IPS DF 6.9 (cell line): ENCODE measurements at regions not wholly inside any gene's neighbourhood (a gene's known extent, or its start where the extent isn't known, plus 50 kb on each side); places are given as distances from the start of the nearest gene placed in this dataset.

Source experiments
- DNase-seq: peaks from one replicate; pipeline ENCODE4 v3.0.0-alpha.2; 2013; ENCODE audit warnings: low read depth, low spot score
- H3K27ac ChIP-seq: one replicate; pipeline ENCODE4 v1.5.1; 2013; ENCODE audit warnings: low read length, control low read depth
- H3K27me3 ChIP-seq: 2 replicates; pipeline ENCODE4 v1.6.1; 2013; ENCODE audit warnings: mild to moderate bottlenecking, low read length; ENCODE audit not compliant: control insufficient read depth, insufficient read depth
- H3K36me3 ChIP-seq: 2 replicates; pipeline ENCODE4 v1.6.1; 2013; ENCODE audit warnings: low read length; ENCODE audit not compliant: control insufficient read depth, insufficient read depth
- H3K4me1 ChIP-seq: 2 replicates; pipeline ENCODE4 v1.6.1; 2013; ENCODE audit warnings: low read length; ENCODE audit not compliant: control insufficient read depth, insufficient read depth
- H3K4me3 ChIP-seq: 2 replicates; pipeline ENCODE4 v1.5.1; 2013; ENCODE audit warnings: mild to moderate bottlenecking, low read length
- H3K9me3 ChIP-seq: 2 replicates; pipeline ENCODE4 v1.6.1; 2013; ENCODE audit warnings: low read length, inconsistent platforms; ENCODE audit not compliant: control insufficient read depth, insufficient read depth
- WGBS: extraction: QIAGEN DNeasy Blood & Tissue Kit; methylation state at CpG from one replicate; pipeline ENCODE4 v1.1.7; 2013; ENCODE audit warnings: mixed read lengths, missing lambda C conversion rate; ENCODE audit not compliant: insufficient read length, insufficient coverage; 5-methylcytosine and 5-hydroxymethylcytosine counted together

- no peaks in the 10 kb centered on the region for H3K4me1 ChIP-seq
- no peaks in the 10 kb centered on the region for H3K27me3 ChIP-seq
- WGBS: no CpG with 5 or more reads among the region's 2 CpGs
- H3K27ac ChIP-seq: no peak overlapping the region
- no peak overlapping the region for H3K4me3 ChIP-seq
- DNase-seq: no peak
- no peaks in the 10 kb centered on the region for H3K9me3 ChIP-seq
- no peaks in the 10 kb centered on the region for H3K36me3 ChIP-seq
Observed at GRCh38 chr20:52688345-52688744, 283.8 kb upstream of the TSHZ2 start.

- no peaks in the 10 kb centered on the region for H3K27me3 ChIP-seq
- no CpG with 5 or more reads among the region's 5 CpGs for WGBS
Observed at GRCh38 chr20:52684905-52685304, 287.3 kb upstream of the TSHZ2 start.

GRCh38 chr20:52684176-52684575 lies 288.0 kb upstream of the TSHZ2 start:
- Histone ChIP-seq H3K4me3 (no peak overlapping the region), H3K9me3 (no peaks in the 10 kb centered on the region), H3K27ac (no peak overlapping the region), H3K4me1 (no peaks in the 10 kb centered on the region), H3K27me3 (no peaks in the 10 kb centered on the region), H3K36me3 (no peaks in the 10 kb centered on the region)
- WGBS: no CpG with 5 or more reads among the region's 14 CpGs
- DNase-seq: no peak

More at GRCh38 chr20:52684905-52685304, 287.3 kb upstream of the TSHZ2 start:
- no peaks in the 10 kb centered on the region for H3K4me1 ChIP-seq
- H3K4me3 ChIP-seq: no peak overlapping the region
- H3K27ac ChIP-seq: no peak overlapping the region
- no peaks in the 10 kb centered on the region for H3K9me3 ChIP-seq
- no peaks in the 10 kb centered on the region for H3K36me3 ChIP-seq
- DNase-seq: no peak

- DNase-seq: no peak
- no peaks in the 10 kb centered on the region for H3K4me1 ChIP-seq
- no peak overlapping the region for H3K27ac ChIP-seq
- H3K36me3 ChIP-seq: no peaks in the 10 kb centered on the region
- no peaks in the 10 kb centered on the region for H3K27me3 ChIP-seq
- no peaks in the 10 kb centered on the region for H3K9me3 ChIP-seq
- WGBS: no CpG with 5 or more reads among the region's 5 CpGs
- H3K4me3 ChIP-seq: no peak overlapping the region
Observed at GRCh38 chr20:52683761-52684160, 288.4 kb upstream of the TSHZ2 start.

- H3K27ac ChIP-seq: no peak overlapping the region
- no peaks in the 10 kb centered on the region for H3K27me3 ChIP-seq
- no peaks in the 10 kb centered on the region for H3K9me3 ChIP-seq
- no peak overlapping the region for H3K4me3 ChIP-seq
- WGBS: no CpG with 5 or more reads among the region's 1 CpG
- H3K36me3 ChIP-seq: no peaks in the 10 kb centered on the region
- no peaks in the 10 kb centered on the region for H3K4me1 ChIP-seq
- DNase-seq: no peak
Observed at GRCh38 chr20:52682237-52682636, 289.9 kb upstream of the TSHZ2 start.

- no CpG with 5 or more reads among the region's 6 CpGs for WGBS
- DNase-seq: no peak
- H3K9me3 ChIP-seq: no peaks in the 10 kb centered on the region
- no peak overlapping the region for H3K4me3 ChIP-seq
- H3K4me1 ChIP-seq: peaks cover 2% of the 10 kb centered on the region; the same call in 1 of the 2 replicates
- H3K27ac ChIP-seq: no peak overlapping the region
- H3K36me3 ChIP-seq: no peaks in the 10 kb centered on the region
- H3K27me3 ChIP-seq: no peaks in the 10 kb centered on the region
Observed at GRCh38 chr20:52681288-52681687, 290.9 kb upstream of the TSHZ2 start.

- no peak for DNase-seq
- Histone ChIP-seq H3K4me1 (peaks cover 3% of the 10 kb centered on the region; the same call in 1 of the 2 replicates), H3K27ac (no peak overlapping the region), H3K36me3 (no peaks in the 10 kb centered on the region), H3K9me3 (no peaks in the 10 kb centered on the region), H3K4me3 (no peak overlapping the region), H3K27me3 (no peaks in the 10 kb centered on the region)
- no CpG with 5 or more reads among the region's 2 CpGs for WGBS
Observed at GRCh38 chr20:52677216-52677615, 294.9 kb upstream of the TSHZ2 start.

GRCh38 chr20:52676283-52676995 lies 295.7 kb upstream of the TSHZ2 start:
- no peak for DNase-seq
- H3K4me3 ChIP-seq: no peak overlapping the region
- no CpG with 5 or more reads among the region's 13 CpGs for WGBS
- no peaks in the 10 kb centered on the region for H3K27me3 ChIP-seq
- H3K4me1 ChIP-seq: peaks cover 3% of the 10 kb centered on the region; the same call in 1 of the 2 replicates
- H3K36me3 ChIP-seq: no peaks in the 10 kb centered on the region
- no peaks in the 10 kb centered on the region for H3K9me3 ChIP-seq
- H3K27ac ChIP-seq: no peak overlapping the region

GRCh38 chr20:52675375-52675774 lies 296.8 kb upstream of the TSHZ2 start:
- no CpG with 5 or more reads among the region's 4 CpGs for WGBS

GRCh38 chr20:52668626-52669025 lies 303.5 kb upstream of the TSHZ2 start:
- no CpG with 5 or more reads among the region's 3 CpGs for WGBS
- H3K27ac ChIP-seq: no peak overlapping the region
- no peaks in the 10 kb centered on the region for H3K4me1 ChIP-seq
- H3K4me3 ChIP-seq: no peak overlapping the region
- H3K36me3 ChIP-seq: no peaks in the 10 kb centered on the region
- no peaks in the 10 kb centered on the region for H3K27me3 ChIP-seq
- no peak for DNase-seq
- no peaks in the 10 kb centered on the region for H3K9me3 ChIP-seq

More at GRCh38 chr20:52675375-52675774, 296.8 kb upstream of the TSHZ2 start:
- Histone ChIP-seq H3K4me3 (no peak overlapping the region), H3K9me3 (no peaks in the 10 kb centered on the region), H3K4me1 (peaks cover 3% of the 10 kb centered on the region; the same call in 1 of the 2 replicates), H3K27ac (no peak overlapping the region), H3K27me3 (no peaks in the 10 kb centered on the region), H3K36me3 (no peaks in the 10 kb centered on the region)
- DNase-seq: no peak

GRCh38 chr20:52667358-52667757 lies 304.8 kb upstream of the TSHZ2 start:
- no CpG with 5 or more reads among the region's 5 CpGs for WGBS
- Histone ChIP-seq H3K9me3 (no peaks in the 10 kb centered on the region), H3K36me3 (no peaks in the 10 kb centered on the region), H3K4me1 (no peaks in the 10 kb centered on the region), H3K27me3 (no peaks in the 10 kb centered on the region), H3K27ac (no peak overlapping the region), H3K4me3 (no peak overlapping the region)
- DNase-seq: no peak
